ENCODE measurements at regions not wholly inside any gene's neighbourhood (a gene's known extent, or its start where the extent isn't known, plus 50 kb on each side); places are given as distances from the start of the nearest gene placed in this dataset.
"Not testable (repeated sequence)": the region's sequence is repeated elsewhere in the genome, so short reads cannot be mapped to it uniquely, and the experiment has no call there.

- no peak for DNase-seq (ENCODE audit: low read depth in 2 of 2)
These were observed 333.8 kb downstream of the PTPRU start for GRCh38 chr1:29569971-29570634.

GRCh38 chr1:29567257-29567656 is 330.9 kb downstream of the PTPRU start:
- no peak for DNase-seq (ENCODE audit: low read depth in 2 of 2)

GRCh38 chr1:29565490-29565889 is 329.2 kb downstream of the PTPRU start:
- DNase-seq (ENCODE audit: low read depth in 2 of 2), result no peak

GRCh38 chr1:29563571-29563970 is 327.2 kb downstream of the PTPRU start:
- no peak for DNase-seq (ENCODE audit: low read depth in 2 of 2)

GRCh38 chr1:29563092-29563491 is 326.8 kb downstream of the PTPRU start:
- DNase-seq (ENCODE audit: low read depth in 2 of 2), result no peak

GRCh38 chr1:29559056-29559455 is 322.7 kb downstream of the PTPRU start:
- no peak for DNase-seq (ENCODE audit: low read depth in 2 of 2)

GRCh38 chr1:29557701-29558600 is 321.6 kb downstream of the PTPRU start:
- DNase-seq (ENCODE audit: low read depth in 2 of 2), result no peak

GRCh38 chr1:29557066-29557465 is 320.7 kb downstream of the PTPRU start:
- no peak for DNase-seq (ENCODE audit: low read depth in 2 of 2)

- DNase-seq (ENCODE audit: low read depth in 2 of 2), result no peak
These were observed 320.3 kb downstream of the PTPRU start for GRCh38 chr1:29556657-29557056.

- DNase-seq (ENCODE audit: low read depth in 2 of 2), result no peak
These were observed 318.8 kb downstream of the PTPRU start for GRCh38 chr1:29555043-29555620.

DNA sequence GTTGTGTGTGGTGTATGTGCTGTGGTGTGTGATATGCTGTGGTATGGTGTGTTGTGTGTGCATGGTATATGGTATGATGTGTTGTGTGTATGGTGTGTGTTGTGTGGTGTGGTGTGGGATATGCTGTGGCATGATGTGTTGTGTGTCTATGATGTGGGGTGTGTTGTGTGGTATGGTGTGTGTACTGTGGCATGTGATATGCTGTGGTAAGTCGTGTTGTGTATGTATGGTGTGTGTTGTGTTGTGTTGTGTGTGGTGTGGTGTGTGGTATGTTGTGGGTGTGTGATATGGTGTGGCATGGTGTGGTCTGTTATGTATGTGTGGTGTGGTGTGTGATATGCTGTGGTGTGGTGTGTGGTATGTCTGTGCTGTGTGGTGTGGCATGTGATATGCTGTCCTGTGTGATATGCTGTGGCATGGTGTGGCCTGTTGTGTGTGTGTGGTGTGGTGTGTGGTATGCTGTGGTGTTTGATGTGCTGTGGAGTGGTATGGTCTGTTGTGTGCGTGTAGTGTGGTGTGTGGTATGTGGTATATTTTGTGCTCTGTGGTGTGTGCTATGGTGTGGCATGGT is 318.0 kb downstream of the PTPRU start:
- no peak for DNase-seq (ENCODE audit: low read depth in 2 of 2)

- DNase-seq (ENCODE audit: low read depth in 2 of 2), result no peak
These were observed 315.0 kb downstream of the PTPRU start for GRCh38 chr1:29551123-29551936.

DNA sequence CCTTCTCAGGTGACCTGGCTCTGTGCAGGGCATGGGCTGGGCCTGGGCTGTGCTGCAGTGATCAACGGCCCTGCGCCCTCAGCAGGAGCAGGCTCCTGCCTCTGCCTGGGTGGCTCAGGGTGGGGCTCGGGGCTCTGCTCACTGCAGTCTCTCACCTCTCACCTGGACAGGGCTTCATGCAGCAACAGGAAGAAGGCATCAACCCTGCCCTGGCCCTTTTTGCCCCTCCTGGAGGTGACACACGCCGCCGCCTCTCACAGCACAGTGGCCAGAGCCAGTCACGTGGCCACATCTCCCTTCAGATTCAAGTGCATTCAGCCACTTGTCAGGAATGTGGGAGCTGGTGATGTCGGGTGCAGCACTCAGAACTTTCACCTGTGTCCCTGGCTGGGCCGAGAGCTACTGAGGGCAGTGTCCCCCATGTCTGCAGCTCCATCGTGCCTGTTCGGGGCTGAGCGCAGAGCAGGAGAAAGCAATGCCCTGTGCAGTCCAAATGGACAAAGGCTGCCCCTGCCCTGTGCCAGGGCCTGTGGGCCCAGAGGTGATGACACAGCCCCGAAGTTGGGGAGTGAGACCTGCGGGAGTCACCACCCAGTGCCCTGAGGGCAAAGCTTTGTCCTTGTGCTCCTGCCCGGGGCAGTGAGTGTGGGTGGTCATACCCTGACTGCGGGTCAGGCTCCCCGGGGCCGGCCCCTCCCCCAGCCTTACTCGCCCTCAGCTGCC is 314.0 kb downstream of the PTPRU start:
- DNase-seq (ENCODE audit: low read depth in 2 of 2), result no peak

DNA sequence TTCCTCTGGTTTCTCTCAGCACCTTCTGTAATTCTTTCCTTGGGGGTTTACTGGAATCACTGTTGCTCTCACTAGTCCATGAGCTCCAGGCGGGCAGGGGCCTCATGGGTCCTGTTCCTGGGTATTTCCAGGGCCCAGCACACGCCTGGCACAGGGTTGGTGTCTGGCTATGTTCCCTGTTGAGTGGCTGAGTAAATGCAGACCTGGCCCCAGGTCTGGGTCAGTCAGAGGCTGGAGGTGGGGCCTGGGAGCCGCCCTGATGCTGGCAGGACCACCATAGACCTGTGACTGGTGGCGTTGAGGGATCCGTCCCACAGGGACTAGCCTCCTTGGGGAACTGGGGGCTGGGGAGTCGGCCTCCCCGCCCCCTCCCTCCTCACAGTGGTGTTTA is 313.4 kb downstream of the PTPRU start:
- not testable (repeated sequence) for DNase-seq (ENCODE audit: low read depth in 2 of 2)

DNA sequence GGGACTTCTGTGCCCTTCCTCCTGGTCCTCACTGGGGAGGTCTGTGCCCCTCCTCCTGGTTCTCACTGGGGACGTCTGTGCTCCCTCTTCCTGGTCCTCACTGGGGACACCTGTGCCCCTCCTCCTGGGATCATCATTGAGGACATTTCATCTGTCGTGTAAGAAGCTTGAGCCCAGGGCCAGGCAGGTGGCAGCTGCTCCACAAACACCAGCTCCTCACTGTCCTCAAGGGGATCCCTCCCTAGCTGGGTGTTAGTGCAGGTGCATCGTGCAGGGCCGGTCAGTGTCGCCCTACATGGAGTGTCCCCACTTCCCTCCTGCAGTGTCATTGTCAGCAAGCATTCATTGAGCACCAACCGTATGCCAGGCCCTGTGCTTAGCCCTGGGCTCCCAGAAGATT is 312.7 kb downstream of the PTPRU start:
- no peak for DNase-seq (ENCODE audit: low read depth in 2 of 2)

GRCh38 chr1:29548091-29548490 is 311.8 kb downstream of the PTPRU start:
- no peak for DNase-seq (ENCODE audit: low read depth in 2 of 2)

GRCh38 chr1:29547300-29547699 is 311.0 kb downstream of the PTPRU start:
- DNase-seq (ENCODE audit: low read depth in 2 of 2), result no peak

- no peak for DNase-seq (ENCODE audit: low read depth in 2 of 2)
These were observed 310.2 kb downstream of the PTPRU start for GRCh38 chr1:29546496-29546895.

DNA sequence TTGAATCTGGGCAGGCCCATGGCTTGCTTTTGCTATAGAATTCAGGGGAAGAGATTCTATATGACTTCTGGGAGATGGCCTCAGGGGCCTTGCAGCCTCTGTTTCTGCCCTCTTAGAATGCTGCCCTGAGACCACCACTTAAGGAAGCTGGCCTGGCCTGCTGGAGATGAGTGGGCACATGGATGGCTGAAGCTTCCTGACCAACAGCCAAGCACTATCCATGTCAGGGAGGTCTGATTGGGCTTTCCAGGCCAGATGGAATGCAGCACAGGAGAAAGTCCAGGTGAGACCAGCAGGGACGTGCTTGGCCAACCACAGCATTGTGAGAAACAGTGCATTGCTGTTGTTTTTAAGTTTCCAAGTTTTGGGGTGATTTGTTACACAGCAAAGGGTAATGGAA is 308.1 kb downstream of the PTPRU start:
- DNase-seq (ENCODE audit: low read depth in 2 of 2), result no peak

GRCh38 chr1:29543586-29543985 is 307.3 kb downstream of the PTPRU start:
- DNase-seq (ENCODE audit: low read depth in 2 of 2), result no peak

DNA sequence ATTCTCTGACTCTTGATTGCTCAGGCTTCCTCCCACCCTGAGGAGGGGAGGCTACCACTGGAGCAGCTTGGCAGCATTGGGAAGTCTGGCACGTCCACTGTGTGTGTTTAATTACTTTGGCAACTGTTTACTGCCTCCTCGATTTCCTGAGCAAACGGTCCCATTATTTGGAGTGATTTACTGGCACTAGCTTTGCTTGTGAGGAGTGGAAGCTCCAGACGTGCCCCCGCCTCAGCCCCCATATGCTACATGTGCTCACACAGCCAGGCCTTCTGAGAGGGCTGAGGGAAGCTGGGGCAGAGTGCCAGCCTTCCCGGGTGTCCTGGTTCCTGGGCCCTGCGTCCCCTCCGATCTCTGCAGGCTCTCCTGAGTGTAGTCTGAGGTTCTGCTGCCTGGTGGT is 306.2 kb downstream of the PTPRU start:
- no peak for DNase-seq (ENCODE audit: low read depth in 2 of 2)

All from stimulated activated CD4-positive, alpha-beta T cell treated with anti-CD3 and anti-CD28 coated beads, Interleukin-15, amount 100 ng/mL, for 48 hours (primary cell).